ENCODE measurements at regions not wholly inside any gene's neighbourhood (a gene's known extent, or its start where the extent isn't known, plus 50 kb on each side); places are given as distances from the start of the nearest gene placed in this dataset.

DNA sequence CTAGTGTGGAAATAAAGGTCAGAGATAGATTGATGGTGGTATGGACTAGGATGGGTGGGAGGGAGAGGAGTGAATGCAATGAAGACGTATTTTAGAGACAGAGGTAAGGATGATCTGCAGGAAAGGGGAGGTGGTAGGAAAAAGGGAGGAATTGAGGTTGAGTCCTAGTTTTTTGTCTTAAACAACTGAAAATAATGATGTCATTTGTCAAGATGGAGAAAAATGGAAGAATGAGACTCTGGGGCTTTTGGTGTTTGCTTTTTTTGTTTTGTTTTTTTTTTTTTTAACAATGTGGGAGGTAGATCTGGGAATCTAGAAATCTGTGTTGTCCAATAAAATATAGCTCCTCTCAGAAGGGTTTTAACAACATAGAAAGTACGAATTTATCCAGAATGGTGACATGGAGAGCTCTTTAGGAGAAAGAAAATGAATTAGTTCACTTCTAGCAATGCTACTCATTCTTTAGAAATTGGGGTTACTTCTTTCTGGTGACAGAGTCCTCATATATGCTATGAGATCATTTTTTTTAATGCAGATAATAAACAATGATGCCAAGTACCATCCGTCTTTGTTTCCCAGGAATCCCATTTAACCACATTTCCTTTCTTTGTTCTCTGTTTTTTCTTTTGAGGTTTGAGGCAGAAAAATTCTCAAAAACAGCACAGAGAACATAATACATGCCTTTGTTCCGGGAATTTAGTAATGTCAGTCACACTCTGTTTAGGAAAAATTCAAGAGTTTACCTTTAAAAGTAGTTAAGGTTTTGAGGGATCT lies 225.3 kb upstream of the COX10 start:
- TF ChIP-seq POLR2A (IDR thresholded peaks at IDR 0.05; ENCODE audit: low read depth, low read length) (no peak), POLR2AphosphoS5 (IDR thresholded peaks at IDR 0.05; ENCODE audit: insufficient read depth, low read depth, low read length) (no peak), MYC (IDR thresholded peaks at IDR 0.05; ENCODE audit: low read depth, low read length) (no peak), MAX (IDR thresholded peaks at IDR 0.05; ENCODE audit: insufficient read depth, insufficient read length) (no peak), JUN (IDR thresholded peaks at IDR 0.05; ENCODE audit: borderline replicate concordance, insufficient read depth, insufficient read length, low read depth) (no peak), EZH2 (IDR thresholded peaks at IDR 0.05; ENCODE audit: borderline replicate concordance, low read depth, low read length, severe bottlenecking) (no peak), FOS (IDR thresholded peaks at IDR 0.05; ENCODE audit: borderline replicate concordance, insufficient read depth, low read length) (no peak)
- TF ChIP-seq, protein P1, sequence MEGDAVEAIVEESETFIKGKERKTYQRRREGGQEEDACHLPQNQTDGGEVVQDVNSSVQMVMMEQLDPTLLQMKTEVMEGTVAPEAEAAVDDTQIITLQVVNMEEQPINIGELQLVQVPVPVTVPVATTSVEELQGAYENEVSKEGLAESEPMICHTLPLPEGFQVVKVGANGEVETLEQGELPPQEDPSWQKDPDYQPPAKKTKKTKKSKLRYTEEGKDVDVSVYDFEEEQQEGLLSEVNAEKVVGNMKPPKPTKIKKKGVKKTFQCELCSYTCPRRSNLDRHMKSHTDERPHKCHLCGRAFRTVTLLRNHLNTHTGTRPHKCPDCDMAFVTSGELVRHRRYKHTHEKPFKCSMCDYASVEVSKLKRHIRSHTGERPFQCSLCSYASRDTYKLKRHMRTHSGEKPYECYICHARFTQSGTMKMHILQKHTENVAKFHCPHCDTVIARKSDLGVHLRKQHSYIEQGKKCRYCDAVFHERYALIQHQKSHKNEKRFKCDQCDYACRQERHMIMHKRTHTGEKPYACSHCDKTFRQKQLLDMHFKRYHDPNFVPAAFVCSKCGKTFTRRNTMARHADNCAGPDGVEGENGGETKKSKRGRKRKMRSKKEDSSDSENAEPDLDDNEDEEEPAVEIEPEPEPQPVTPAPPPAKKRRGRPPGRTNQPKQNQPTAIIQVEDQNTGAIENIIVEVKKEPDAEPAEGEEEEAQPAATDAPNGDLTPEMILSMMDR (IDR thresholded peaks at IDR 0.05; ENCODE audit: extremely low read depth in 1 of 2, insufficient read depth in 1 of 2, low read depth in 1 of 2, low read length in 2 of 2): no peak
- CTCF ChIA-PET: no interaction called here
- H3K27me3 ChIP-seq (ENCODE audit: control insufficient read depth in 2 of 2, insufficient read depth in 2 of 2, low read length in 2 of 2): no peaks in the 10 kb centered on the region
- H3K27ac ChIP-seq (ENCODE audit: insufficient read depth, low read depth, low read length): no peak overlapping the region
- no peaks in the 10 kb centered on the region for H3K9me3 ChIP-seq (replicated peaks; ENCODE audit: control insufficient read depth, insufficient read depth, low read length)
- H3K36me3 ChIP-seq (ENCODE audit: control insufficient read depth in 2 of 2, extremely low read depth in 1 of 2, insufficient read depth in 2 of 2, low read length in 2 of 2): no peaks in the 10 kb centered on the region
- no peak overlapping the region for H3K9ac ChIP-seq (replicated peaks; ENCODE audit: extremely low read depth, insufficient read depth, low read length)
- no peaks in the 10 kb centered on the region for H3K4me1 ChIP-seq (ENCODE audit: control insufficient read depth, extremely low read depth, insufficient read depth, low read length)
- dilution Hi-C loops (cut with MboI; ENCODE audit: extremely low pct_ligation_motif_present, low sequenced_read_pairs): no loop called here
- POLR2A ChIA-PET: no interaction called here
- no peaks in the 10 kb centered on the region for H4K20me1 ChIP-seq (replicated peaks; ENCODE audit: control insufficient read depth, extremely low read depth, insufficient read depth, low read length)
- no peak for DNase-seq (ENCODE audit: low read depth, low spot score)
- H2AFZ ChIP-seq (ENCODE audit: low read depth, low read length): no peak overlapping the region
- no peaks in the 10 kb centered on the region for H3K79me2 ChIP-seq (ENCODE audit: control insufficient read depth, insufficient read depth, low read length)
- no peak overlapping the region for H3K4me2 ChIP-seq (ENCODE audit: insufficient read depth, low read length)
- H3K4me3 ChIP-seq (replicated peaks in 1 of 3; ENCODE audit: insufficient read depth in 1 of 3, low read depth in 1 of 3, low read length in 3 of 3): no peak overlapping the region
- no peak for FAIRE-seq
- BruUV-seq (replicated peaks): no TSS peak
- H3K9me1 ChIP-seq (replicated peaks; ENCODE audit: control insufficient read depth, extremely low read depth, insufficient read depth, low read length): no peaks in the 10 kb centered on the region
- intact Hi-C loops (cut with micrococcal nuclease): no loop called here

Data from endothelial cell of umbilical vein (primary cell).